GM21825 (cell line): ENCODE measurements at regions not wholly inside any gene's neighbourhood (a gene's known extent, or its start where the extent isn't known, plus 50 kb on each side); places are given as distances from the start of the nearest gene placed in this dataset.
A peak's percentile ranks its signal among the peaks of the same experiment; 100 is the strongest.
"Not testable (repeated sequence)": the region's sequence is repeated elsewhere in the genome, so short reads cannot be mapped to it uniquely, and the experiment has no call there.

Source experiments
- ATAC-seq: cut with Tn5 transposase; IDR thresholded peaks from one replicate; pipeline ENCODE4 v1.9.1; 2021; ENCODE audit warnings: mild to moderate bottlenecking, moderate library complexity; ENCODE audit not compliant: unreplicated experiment

GRCh38 chr1:79531790-79532189, 525.3 kb upstream of the ADGRL4 start:
- no peak for ATAC-seq

GRCh38 chr1:79530476-79530875, 523.9 kb upstream of the ADGRL4 start:
- ATAC-seq, result no peak

GRCh38 chr1:79530055-79530454, 523.5 kb upstream of the ADGRL4 start:
- ATAC-seq, result no peak

GRCh38 chr1:79524126-79524525, 517.6 kb upstream of the ADGRL4 start:
- ATAC-seq, result no peak

- ATAC-seq, result no peak
Observed at GRCh38 chr1:79519084-79519760, 512.7 kb upstream of the ADGRL4 start.

- ATAC-seq, result no peak
Observed at GRCh38 chr1:79517470-79518224, 511.1 kb upstream of the ADGRL4 start.

GRCh38 chr1:79507770-79508169, 501.2 kb upstream of the ADGRL4 start:
- no peak for ATAC-seq

- no peak for ATAC-seq
Observed at GRCh38 chr1:79501153-79501552, 494.6 kb upstream of the ADGRL4 start.

- no peak for ATAC-seq
Observed at GRCh38 chr1:79499541-79499940, 493.0 kb upstream of the ADGRL4 start.

- ATAC-seq, result no peak
Observed at GRCh38 chr1:79497193-79497773, 490.8 kb upstream of the ADGRL4 start.

- no peak for ATAC-seq
Observed at GRCh38 chr1:79496129-79496528, 489.6 kb upstream of the ADGRL4 start.

- not testable (repeated sequence) for ATAC-seq
Observed at GRCh38 chr1:79493702-79494101, 487.2 kb upstream of the ADGRL4 start.

- not testable (repeated sequence) for ATAC-seq
Observed at GRCh38 chr1:79488572-79489121, 482.1 kb upstream of the ADGRL4 start.

- no peak for ATAC-seq
Observed at GRCh38 chr1:79478728-79479373, 472.3 kb upstream of the ADGRL4 start.

- ATAC-seq, result no peak
Observed at GRCh38 chr1:79478160-79478559, 471.6 kb upstream of the ADGRL4 start.

- ATAC-seq, result no peak
Observed at GRCh38 chr1:79472067-79472656, 465.6 kb upstream of the ADGRL4 start.

- ATAC-seq, result no peak
Observed at GRCh38 chr1:79469139-79469538, 462.6 kb upstream of the ADGRL4 start.

- peak; percentile 95 for ATAC-seq
Observed at GRCh38 chr1:79460773-79461436, 454.4 kb upstream of the ADGRL4 start.

GRCh38 chr1:79457562-79458224, 451.2 kb upstream of the ADGRL4 start:
- no peak for ATAC-seq

GRCh38 chr1:79448426-79448825, 441.9 kb upstream of the ADGRL4 start:
- no peak for ATAC-seq
